Testis (tissue), 2 donors: ENCODE measurements at regions not wholly inside any gene's neighbourhood (a gene's known extent, or its start where the extent isn't known, plus 50 kb on each side); places are given as distances from the start of the nearest gene placed in this dataset.

Experiments used
- DNase-seq: peaks from one replicate; pipeline ENCODE4 v3.0.0-alpha.2; 2019
- H3K27ac ChIP-seq, 2 donors: fragments of 200-600 bp; sonication (generic); one replicate each; pipeline ENCODE4 v1.5.1; 2019
- H3K27me3 ChIP-seq: fragments of 200-600 bp; sonication (generic); one replicate; pipeline ENCODE4 v1.5.1; 2019
- H3K36me3 ChIP-seq: fragments of 200-600 bp; sonication (generic); one replicate; pipeline ENCODE4 v1.5.1; 2017; ENCODE audit warnings: low read depth; ENCODE audit errors: missing control alignments
- H3K4me1 ChIP-seq: fragments of 200-600 bp; sonication (generic); one replicate; pipeline ENCODE4 v1.5.1; 2019
- H3K4me3 ChIP-seq, 2 donors: fragments of 200-600 bp; sonication (generic); one replicate each; pipeline ENCODE4 v1.5.1; 2017 to 2019
- H3K9me3 ChIP-seq: fragments of 200-600 bp; sonication (generic); one replicate; pipeline ENCODE4 v1.5.1; 2017
- CTCF ChIP-seq, 3 experiments: fragments of 450-650 bp in 2 of 3; fragments of 200-600 bp in 1 of 3; sonication (generic) in 1 of 3; IDR thresholded peaks; one replicate each; pipeline ENCODE4 v1.5.1; 2016 to 2019; ENCODE audit warnings: antibody characterized with exemption in 3 of 3, mild to moderate bottlenecking in 2 of 3, moderate library complexity in 1 of 3
- POLR2A ChIP-seq: fragments of 450-650 bp; IDR thresholded peaks from one replicate; pipeline ENCODE4 v1.6.1; 2017; ENCODE audit warnings: antibody characterized with exemption, mild to moderate bottlenecking, moderate library complexity
- WGBS, 2 donors: methylation state at CpG; one replicate each; pipeline ENCODE4 v1.1.5; 2018; 5-methylcytosine and 5-hydroxymethylcytosine counted together
- intact Hi-C: fragments of 100-400 bp; cut with DNase I; formaldehyde crosslinking; loops from one replicate; pipeline ENCODE4 v1.15.1; 2023; ENCODE audit warnings: low total_unique reads

- no peak for DNase-seq
Measured at GRCh38 chr22:27041745-27042310, 384.4 kb downstream of the MIAT start.

GRCh38 chr22:27043262-27043661 lies 385.9 kb downstream of the MIAT start:
- H3K9me3 ChIP-seq: no peaks in the 10 kb centered on the region
- no peaks in the 10 kb centered on the region for H3K4me1 ChIP-seq
- WGBS, 2 donors: 70 to 79% methylated on average over 5 of the region's 5 CpGs
- no peaks in the 10 kb centered on the region for H3K36me3 ChIP-seq
- no peaks in the 10 kb centered on the region for H3K27me3 ChIP-seq
- no peak for TF ChIP-seq POLR2A
- no peak for TF ChIP-seq CTCF (IDR thresholded peaks at IDR 0.05)
- intact Hi-C loops: no loop called here
- H3K27ac ChIP-seq: no peak overlapping the region
- no peak for DNase-seq
- no peak overlapping the region for H3K4me3 ChIP-seq

More at GRCh38 chr22:27041745-27042310, 384.4 kb downstream of the MIAT start:
- H3K36me3 ChIP-seq: no peaks in the 10 kb centered on the region
- 49 to 54% methylated on average over 14 of the region's 14 CpGs for WGBS, 2 donors
- no peaks in the 10 kb centered on the region for H3K9me3 ChIP-seq
- no peak for TF ChIP-seq POLR2A
- TF ChIP-seq CTCF (IDR thresholded peaks at IDR 0.05): no peak
- H3K4me1 ChIP-seq: no peaks in the 10 kb centered on the region
- intact Hi-C loops: no loop called here
- H3K27ac ChIP-seq: no peak overlapping the region
- no peak overlapping the region for H3K4me3 ChIP-seq
- H3K27me3 ChIP-seq: no peaks in the 10 kb centered on the region

- intact Hi-C loops: no loop called here
- no peak for DNase-seq
- Histone ChIP-seq H3K36me3 (no peaks in the 10 kb centered on the region), H3K4me3 (no peak overlapping the region), H3K27me3 (no peaks in the 10 kb centered on the region), H3K9me3 (no peaks in the 10 kb centered on the region), H3K27ac (no peak overlapping the region), H3K4me1 (no peaks in the 10 kb centered on the region)
- WGBS, 2 donors: 78 to 80% methylated on average over 7 of the region's 7 CpGs
- TF ChIP-seq CTCF (IDR thresholded peaks at IDR 0.05) (no peak), POLR2A (no peak)
Measured at GRCh38 chr22:27045103-27045947, 387.9 kb downstream of the MIAT start.

- Histone ChIP-seq H3K36me3 (no peaks in the 10 kb centered on the region), H3K27ac (no peak overlapping the region), H3K9me3 (no peaks in the 10 kb centered on the region), H3K4me1 (no peaks in the 10 kb centered on the region), H3K27me3 (no peaks in the 10 kb centered on the region), H3K4me3 (no peak overlapping the region)
- intact Hi-C loops: no loop called here
- TF ChIP-seq POLR2A (no peak), CTCF (IDR thresholded peaks at IDR 0.05) (no peak)
- DNase-seq: no peak
- WGBS, 2 donors: 78 to 86% methylated on average over 1 of the region's 1 CpG
Measured at GRCh38 chr22:27046086-27046485, 388.7 kb downstream of the MIAT start.

- DNase-seq: no peak
- Histone ChIP-seq H3K27ac (no peak overlapping the region), H3K36me3 (no peaks in the 10 kb centered on the region), H3K4me1 (no peaks in the 10 kb centered on the region), H3K9me3 (no peaks in the 10 kb centered on the region), H3K4me3 (no peak overlapping the region), H3K27me3 (no peaks in the 10 kb centered on the region)
- 93 to 98% methylated on average over 2 of the region's 2 CpGs for WGBS, 2 donors
- TF ChIP-seq POLR2A (no peak), CTCF (IDR thresholded peaks at IDR 0.05) (no peak)
- intact Hi-C loops: no loop called here
Measured at GRCh38 chr22:27046603-27047002, 389.2 kb downstream of the MIAT start.
